ENCODE measurements at regions not wholly inside any gene's neighbourhood (a gene's known extent, or its start where the extent isn't known, plus 50 kb on each side); places are given as distances from the start of the nearest gene placed in this dataset.

DNA sequence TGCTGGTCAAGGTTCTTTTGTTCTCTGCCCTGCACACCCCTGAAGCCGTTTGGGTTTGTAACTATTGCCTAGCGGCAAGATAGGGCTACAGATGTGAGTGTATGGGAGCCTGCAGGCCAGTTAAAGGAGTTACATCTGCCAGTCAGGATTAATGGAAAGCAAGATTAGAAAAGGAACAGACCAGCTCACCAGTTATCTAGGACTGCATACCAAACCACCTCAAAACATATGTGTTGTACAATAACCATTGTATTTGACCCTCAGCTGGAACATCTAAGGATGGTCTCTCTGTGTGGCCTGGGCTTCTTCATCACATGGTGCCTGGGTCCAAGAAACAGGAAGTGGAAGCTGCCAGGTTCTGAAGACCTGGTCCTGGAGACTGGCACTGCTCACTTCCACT lies 52.5 kb upstream of the FBXO28 start:
- H3K4me3 ChIP-seq (ENCODE audit: low read depth, low read length, poor library complexity, severe bottlenecking), result no peak overlapping the region
- ChIA-PET CTCF (no interaction called here), POLR2A (ENCODE audit: low non-redundant PET) (no interaction called here)
- no TSS peak for BruUV-seq (replicated peaks)
- no peak for DNase-seq (ENCODE audit: low spot score)
- H3K27ac ChIP-seq (ENCODE audit: low read depth, low read length, poor library complexity, severe bottlenecking), result no peak overlapping the region
- no peaks in the 10 kb centered on the region for H3K4me1 ChIP-seq (ENCODE audit: insufficient read depth, low read length, poor library complexity, severe bottlenecking)
- H3K36me3 ChIP-seq (ENCODE audit: insufficient read depth, low read length, poor library complexity, severe bottlenecking), result no peaks in the 10 kb centered on the region
- intact Hi-C loops (cut with micrococcal nuclease; ENCODE audit: unreplicated experiment), result no loop called here
- TF ChIP-seq EZH2 (IDR thresholded peaks at IDR 0.05; ENCODE audit: borderline replicate concordance, low read depth, low read length, poor library complexity, severe bottlenecking) (no peak), CTCF (conservative IDR thresholded peaks at IDR 0.05; ENCODE audit: low read depth, low read length) (no peak)
- H3K27me3 ChIP-seq (replicated peaks; ENCODE audit: insufficient read depth, low read depth, low read length, poor library complexity), result no peaks in the 10 kb centered on the region
- H3K9me3 ChIP-seq (ENCODE audit: low read depth, low read length, poor library complexity, severe bottlenecking), result no peaks in the 10 kb centered on the region

GRCh38 chr1:224059897-224060427 lies 53.9 kb upstream of the FBXO28 start:
- H3K4me3 ChIP-seq (ENCODE audit: low read depth, low read length, poor library complexity, severe bottlenecking), result no peak overlapping the region
- no TSS peak for BruUV-seq (replicated peaks)
- no peaks in the 10 kb centered on the region for H3K4me1 ChIP-seq (ENCODE audit: insufficient read depth, low read length, poor library complexity, severe bottlenecking)
- ChIA-PET POLR2A (ENCODE audit: low non-redundant PET) (no interaction called here), CTCF (no interaction called here)
- intact Hi-C loops (cut with micrococcal nuclease; ENCODE audit: unreplicated experiment), result no loop called here
- no peaks in the 10 kb centered on the region for H3K9me3 ChIP-seq (ENCODE audit: low read depth, low read length, poor library complexity, severe bottlenecking)
- H3K27ac ChIP-seq (ENCODE audit: low read depth, low read length, poor library complexity, severe bottlenecking), result no peak overlapping the region
- TF ChIP-seq CTCF (conservative IDR thresholded peaks at IDR 0.05; ENCODE audit: low read depth, low read length) (no peak), EZH2 (IDR thresholded peaks at IDR 0.05; ENCODE audit: borderline replicate concordance, low read depth, low read length, poor library complexity, severe bottlenecking) (no peak)
- H3K36me3 ChIP-seq (ENCODE audit: insufficient read depth, low read length, poor library complexity, severe bottlenecking), result no peaks in the 10 kb centered on the region
- no peak for DNase-seq (ENCODE audit: low spot score)
- H3K27me3 ChIP-seq (replicated peaks; ENCODE audit: insufficient read depth, low read depth, low read length, poor library complexity), result no peaks in the 10 kb centered on the region

DNA sequence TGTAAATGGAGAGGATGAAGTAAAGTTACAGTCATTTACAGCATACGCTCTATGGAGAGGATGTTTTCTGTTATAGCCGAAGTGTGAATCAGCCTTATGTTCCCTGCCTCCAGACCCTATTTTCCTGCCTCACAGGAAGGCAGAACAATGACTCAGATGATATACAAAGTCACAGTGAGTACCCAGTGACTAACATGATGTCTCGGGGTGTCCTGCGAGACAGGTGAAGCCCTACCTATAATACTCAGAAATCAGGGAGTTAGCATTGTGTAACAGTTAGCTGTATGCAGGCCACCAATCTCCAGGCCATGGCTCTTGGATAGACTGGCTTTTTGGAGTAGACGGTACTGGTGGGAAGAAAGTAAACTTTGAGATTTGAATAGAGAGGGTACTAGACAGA lies 55.6 kb upstream of the FBXO28 start:
- no peaks in the 10 kb centered on the region for H3K36me3 ChIP-seq (ENCODE audit: insufficient read depth, low read length, poor library complexity, severe bottlenecking)
- no peak overlapping the region for H3K4me3 ChIP-seq (ENCODE audit: low read depth, low read length, poor library complexity, severe bottlenecking)
- intact Hi-C loops (cut with micrococcal nuclease; ENCODE audit: unreplicated experiment), result no loop called here
- BruUV-seq (replicated peaks), result no TSS peak
- DNase-seq (ENCODE audit: low spot score), result no peak
- no peaks in the 10 kb centered on the region for H3K9me3 ChIP-seq (ENCODE audit: low read depth, low read length, poor library complexity, severe bottlenecking)
- no peaks in the 10 kb centered on the region for H3K27me3 ChIP-seq (replicated peaks; ENCODE audit: insufficient read depth, low read depth, low read length, poor library complexity)
- H3K4me1 ChIP-seq (ENCODE audit: insufficient read depth, low read length, poor library complexity, severe bottlenecking), result no peaks in the 10 kb centered on the region
- TF ChIP-seq EZH2 (IDR thresholded peaks at IDR 0.05; ENCODE audit: borderline replicate concordance, low read depth, low read length, poor library complexity, severe bottlenecking) (no peak), CTCF (conservative IDR thresholded peaks at IDR 0.05; ENCODE audit: low read depth, low read length) (no peak)
- ChIA-PET POLR2A (ENCODE audit: low non-redundant PET) (no interaction called here), CTCF (no interaction called here)
- no peak overlapping the region for H3K27ac ChIP-seq (ENCODE audit: low read depth, low read length, poor library complexity, severe bottlenecking)
